Adrenal gland (tissue), 9 donors: ENCODE measurements at regions not wholly inside any gene's neighbourhood (a gene's known extent, or its start where the extent isn't known, plus 50 kb on each side); places are given as distances from the start of the nearest gene placed in this dataset.

Experiments used
- DNase-seq, 7 donors: peaks; one replicate each; pipeline ENCODE4 v3.0.0-alpha.2; 2019 to 2020
- H3K27ac ChIP-seq, 5 donors: fragments of 200-600 bp; sonication (generic) in 4 of 5; 1 replicate in 3 of 5; 2 replicates in 2 of 5; pipeline versions ENCODE4 v1.5.1 to v1.8.0; 2016 to 2020; ENCODE audit warnings: mild to moderate bottlenecking in 1 of 5
- H3K27me3 ChIP-seq: fragments of 200-600 bp; 2 replicates; pipeline ENCODE4 v1.8.0; 2021
- H3K36me3 ChIP-seq, 2 donors: fragments of 200-600 bp; replicated peaks in 1 of 2; 1 replicate in 1 of 2; 2 replicates in 1 of 2; pipeline versions ENCODE4 v1.5.1 to v1.8.0; 2018 to 2022
- H3K4me1 ChIP-seq, 2 donors: fragments of 200-600 bp; replicated peaks in 1 of 2; 1 replicate in 1 of 2; 2 replicates in 1 of 2; pipeline versions ENCODE4 v1.5.1 to v1.8.0; 2018 to 2021
- H3K4me3 ChIP-seq, 4 donors: fragments of 200-600 bp; sonication (generic) in 3 of 4; one replicate each; pipeline ENCODE4 v1.5.1; 2016 to 2018
- H3K9me3 ChIP-seq, 3 donors: fragments of 200-600 bp; sonication (generic) in 1 of 3; replicated peaks in 1 of 3; 1 replicate in 2 of 3; 2 replicates in 1 of 3; pipeline versions ENCODE4 v1.5.1 to v1.8.0; 2016 to 2021
- CTCF ChIP-seq, 6 experiments: fragments of 450-650 bp in 4 of 6; fragments of 200-600 bp in 2 of 6; sonication (generic) in 1 of 6; IDR thresholded peaks; 1 replicate in 5 of 6; 2 replicates in 1 of 6; pipeline versions ENCODE4 v1.5.1 to v1.8.0; 2016 to 2021; ENCODE audit warnings: antibody characterized with exemption in 6 of 6, mild to moderate bottlenecking in 2 of 6, moderate library complexity in 1 of 6
- POLR2A ChIP-seq, 2 donors: fragments of 450-650 bp; IDR thresholded peaks; one replicate each; pipeline ENCODE4 v1.6.1; 2017; ENCODE audit warnings: antibody characterized with exemption in 2 of 2, mild to moderate bottlenecking in 2 of 2, moderate library complexity in 1 of 2
- WGBS, 4 donors: extraction: QIAGEN DNeasy Blood & Tissue Kit in 2 of 4; methylation state at CpG; one replicate each; pipeline versions ENCODE4 v1.1.5 to v1.1.7; 2013 to 2017; 5-methylcytosine and 5-hydroxymethylcytosine counted together
- intact Hi-C, 2 donors: fragments of 100-400 bp; cut with DNase I; formaldehyde crosslinking; loops; one replicate each; pipeline versions ENCODE4 v1.14.1 to v1.15.0; 2022 to 2023
- donor health status: healthy with polysubstance abuse.
- donor health status: Bipolar disorder and iron deficiency.
- donor health status: DM: yes; HTN: yes; CAD: no.
- donor health status: DM: no; HTN: no; CAD: no.
- donor health status: DM: no; HTN: no; CAD: no.

GRCh38 chr10:64636461-64636860, 1115.3 kb downstream of the REEP3 start:
- Histone ChIP-seq H3K9me3 (no peaks in the 10 kb centered on the region), H3K36me3 (no peaks in the 10 kb centered on the region), H3K27ac (no peak overlapping the region), H3K4me1 (no peaks in the 10 kb centered on the region), H3K4me3 (no peak overlapping the region), H3K27me3 (no peaks in the 10 kb centered on the region)
- TF ChIP-seq CTCF (IDR thresholded peaks at IDR 0.05) (no peak), POLR2A (IDR thresholded peaks at IDR 0.05) (no peak)
- intact Hi-C loops, result no loop called here
- 67 to 75% (median 73%) methylated on average over 3 of the region's 3 CpGs for WGBS, 4 donors
- no peak for DNase-seq

GRCh38 chr10:64637939-64638338, 1116.7 kb downstream of the REEP3 start:
- WGBS, 4 donors, result 52 to 64% (median 60%) methylated on average over 1 of the region's 1 CpG
- H3K27me3 ChIP-seq, result no peaks in the 10 kb centered on the region
- H3K9me3 ChIP-seq, result no peaks in the 10 kb centered on the region
- TF ChIP-seq POLR2A (IDR thresholded peaks at IDR 0.05) (no peak), CTCF (IDR thresholded peaks at IDR 0.05) (no peak)
- DNase-seq, result no peak
- H3K4me1 ChIP-seq, result no peaks in the 10 kb centered on the region
- intact Hi-C loops, result no loop called here
- no peak overlapping the region for H3K27ac ChIP-seq
- no peaks in the 10 kb centered on the region for H3K36me3 ChIP-seq
- no peak overlapping the region for H3K4me3 ChIP-seq

GRCh38 chr10:64648915-64649314, 1127.7 kb downstream of the REEP3 start:
- no peak overlapping the region for H3K4me3 ChIP-seq
- no peaks in the 10 kb centered on the region for H3K9me3 ChIP-seq
- H3K36me3 ChIP-seq, result no peaks in the 10 kb centered on the region
- peak in 3 of 7 donors; percentile 11 to 22 (median 21) for DNase-seq
- no peak for TF ChIP-seq POLR2A (IDR thresholded peaks at IDR 0.05)
- TF ChIP-seq CTCF (IDR thresholded peaks at IDR 0.05), result no peak
- no peak overlapping the region for H3K27ac ChIP-seq
- WGBS, 4 donors, result 47 to 62% (median 56%) methylated on average over 3 of the region's 3 CpGs
- no peaks in the 10 kb centered on the region for H3K4me1 ChIP-seq
- intact Hi-C loops, result no loop called here
- no peaks in the 10 kb centered on the region for H3K27me3 ChIP-seq

- 37 to 46% (median 43%) methylated on average over 2 of the region's 2 CpGs for WGBS, 4 donors
- intact Hi-C loops, result no loop called here
- TF ChIP-seq POLR2A (IDR thresholded peaks at IDR 0.05), result no peak
- no peak for TF ChIP-seq CTCF (IDR thresholded peaks at IDR 0.05)
- no peak for DNase-seq
- Histone ChIP-seq H3K36me3 (no peaks in the 10 kb centered on the region), H3K4me3 (no peak overlapping the region), H3K27me3 (no peaks in the 10 kb centered on the region), H3K4me1 (no peaks in the 10 kb centered on the region), H3K27ac (no peak overlapping the region), H3K9me3 (no peaks in the 10 kb centered on the region)
Measured at GRCh38 chr10:64658528-64658927, 1137.3 kb downstream of the REEP3 start.
